Coronary artery (tissue), 2 donors: ENCODE measurements at regions not wholly inside any gene's neighbourhood (a gene's known extent, or its start where the extent isn't known, plus 50 kb on each side); places are given as distances from the start of the nearest gene placed in this dataset.
"Not testable (repeated sequence)": the region's sequence is repeated elsewhere in the genome, so short reads cannot be mapped to it uniquely, and the experiment has no call there.

Experiments
- DNase-seq: peaks from one replicate; pipeline ENCODE4 v3.0.0-alpha.2; 2017; ENCODE audit warnings: low spot score
- H3K27ac ChIP-seq, 2 donors: fragments of 200-600 bp; sonication (generic); one replicate each; pipeline ENCODE4 v1.5.1; 2016 to 2019
- H3K4me3 ChIP-seq: fragments of 200-600 bp; sonication (generic); 2 replicates; pipeline ENCODE4 v1.5.1; 2016; ENCODE audit warnings: mild to moderate bottlenecking, moderate library complexity
- CTCF ChIP-seq: fragments of 200-600 bp; sonication (generic); IDR thresholded peaks from one replicate; pipeline ENCODE4 v1.5.1; 2019; ENCODE audit warnings: antibody characterized with exemption

DNA sequence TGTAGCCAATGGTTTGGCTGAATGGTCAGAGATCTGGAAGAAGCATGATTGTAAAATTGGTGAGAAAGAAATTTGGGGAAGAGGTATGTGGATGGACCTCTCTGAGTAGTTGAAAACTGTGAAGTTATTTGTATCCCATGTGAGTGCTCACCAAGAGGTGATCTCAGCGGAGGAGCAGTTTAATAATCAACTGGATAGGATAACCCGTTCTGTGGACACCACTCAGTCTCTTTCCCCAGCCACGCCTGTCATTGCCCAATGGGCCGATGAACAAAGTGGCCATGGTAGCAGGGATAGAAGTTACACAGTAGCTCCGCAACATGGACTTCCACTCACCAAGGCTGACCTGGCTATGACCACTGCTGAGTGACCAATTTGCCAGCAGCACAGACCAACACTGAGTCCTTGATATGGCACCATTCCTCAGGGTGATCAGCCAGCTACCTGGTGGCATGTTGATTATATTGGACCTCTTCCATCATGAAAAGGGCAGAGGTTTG is 257.4 kb upstream of the ATXN7L3B start:
- DNase-seq: no peak
- Histone ChIP-seq H3K4me3 (no peak overlapping the region), H3K27ac (no peak overlapping the region)
- no peak for TF ChIP-seq CTCF

- not testable (repeated sequence) for H3K4me3 ChIP-seq, H3K27ac ChIP-seq
Observed at GRCh38 chr12:74281401-74282180, 256.0 kb upstream of the ATXN7L3B start.

GRCh38 chr12:74283646-74284045 is 254.0 kb upstream of the ATXN7L3B start:
- no peak for TF ChIP-seq CTCF
- no peak for DNase-seq
- H3K27ac ChIP-seq: no peak overlapping the region
- H3K4me3 ChIP-seq: no peak overlapping the region

More at GRCh38 chr12:74281401-74282180, 256.0 kb upstream of the ATXN7L3B start:
- DNase-seq: not testable (repeated sequence)

DNA sequence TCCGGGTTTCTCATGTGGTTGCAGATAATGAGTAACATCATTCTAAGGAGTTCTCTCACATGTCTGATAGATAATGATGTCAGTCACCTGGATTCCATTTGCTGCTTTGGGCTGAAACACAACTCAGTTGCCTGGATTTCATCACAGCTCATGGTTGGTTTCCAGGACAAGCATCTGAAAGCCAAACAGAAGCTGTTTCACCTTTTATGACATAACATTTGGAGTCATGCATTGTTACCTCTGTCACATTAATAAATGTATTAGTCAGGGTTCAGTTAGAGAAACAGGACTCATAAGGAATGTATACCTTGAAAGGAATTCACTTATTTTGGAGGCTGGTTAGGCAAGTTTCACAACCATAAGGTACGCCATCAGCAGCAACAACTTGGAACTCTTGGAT is 251.9 kb upstream of the ATXN7L3B start:
- no peak for DNase-seq
- Histone ChIP-seq H3K27ac (no peak overlapping the region), H3K4me3 (no peak overlapping the region)
- no peak for TF ChIP-seq CTCF

GRCh38 chr12:74286254-74286653 is 251.4 kb upstream of the ATXN7L3B start:
- no peak for TF ChIP-seq CTCF
- Histone ChIP-seq H3K4me3 (no peak overlapping the region), H3K27ac (no peak overlapping the region)
- DNase-seq: no peak

DNA sequence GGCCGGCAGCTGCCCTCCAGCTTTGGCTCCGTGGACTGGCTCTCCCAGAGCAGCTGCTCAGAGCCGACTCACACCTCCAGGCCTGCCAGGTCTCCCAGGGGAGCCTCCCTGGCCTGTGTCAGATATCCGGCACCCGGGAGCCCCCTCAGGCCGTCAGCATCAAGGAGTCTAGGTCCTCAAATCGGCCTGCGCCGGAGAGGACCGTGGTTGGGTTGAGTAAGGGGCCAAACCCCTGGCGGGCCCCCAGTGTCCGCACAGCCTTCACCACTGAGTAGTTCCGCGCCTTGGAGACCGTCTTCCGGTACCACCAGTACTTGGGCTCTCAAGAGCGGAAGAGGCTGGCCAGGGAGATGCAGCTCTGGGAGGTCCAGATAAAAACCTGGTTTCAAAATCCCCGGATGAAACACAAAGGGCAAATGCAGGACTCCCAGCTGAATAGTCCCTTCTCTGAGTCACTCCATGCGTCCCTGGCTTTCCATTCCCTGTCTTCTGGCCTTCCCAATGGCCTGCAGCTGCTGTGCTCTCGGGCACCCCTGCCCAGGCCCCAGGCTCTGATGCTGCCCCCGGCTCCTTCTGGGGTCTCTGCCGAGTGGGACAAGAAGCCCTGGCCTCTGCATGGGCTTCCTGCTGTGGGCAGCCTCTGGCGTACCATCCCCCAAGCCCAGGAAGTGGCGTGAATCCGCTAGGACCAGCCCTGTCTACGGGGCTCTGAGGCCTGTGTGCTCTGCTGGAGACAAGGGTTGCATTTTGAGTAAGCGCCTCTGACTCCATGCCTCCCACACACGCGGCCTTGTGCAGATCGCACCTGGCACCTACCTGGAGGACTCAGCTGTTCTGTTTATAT is 245.1 kb upstream of the ATXN7L3B start:
- no peak for DNase-seq
- no peak for TF ChIP-seq CTCF
- no peak overlapping the region for H3K27ac ChIP-seq
- no peak overlapping the region for H3K4me3 ChIP-seq

GRCh38 chr12:74293689-74294131 is 243.9 kb upstream of the ATXN7L3B start:
- Histone ChIP-seq H3K27ac (no peak overlapping the region), H3K4me3 (no peak overlapping the region)
- no peak for DNase-seq
- TF ChIP-seq CTCF: no peak
